Tibial nerve (tissue), 3 donors: ENCODE measurements at regions not wholly inside any gene's neighbourhood (a gene's known extent, or its start where the extent isn't known, plus 50 kb on each side); places are given as distances from the start of the nearest gene placed in this dataset.

Experiments
- POLR2A ChIP-seq, 2 donors: fragments of 450-650 bp; IDR thresholded peaks; one replicate each; pipeline ENCODE4 v1.6.1; 2017; ENCODE audit warnings: antibody characterized with exemption in 2 of 2, mild to moderate bottlenecking in 2 of 2, moderate library complexity in 2 of 2
- TF ChIP-seq, protein P1 (sequence below), 5 experiments: fragments of 200-600 bp in 3 of 5; fragments of 450-650 bp in 2 of 5; sonication (generic) in 3 of 5; IDR thresholded peaks; one replicate each; pipeline ENCODE4 v1.5.1; 2016 to 2019; ENCODE audit warnings: antibody characterized with exemption in 5 of 5, mild to moderate bottlenecking in 3 of 5, moderate library complexity in 2 of 5

GRCh38 chr3:3532508-3532907, 266.7 kb upstream of the LRRN1 start:
- TF ChIP-seq, protein P1, sequence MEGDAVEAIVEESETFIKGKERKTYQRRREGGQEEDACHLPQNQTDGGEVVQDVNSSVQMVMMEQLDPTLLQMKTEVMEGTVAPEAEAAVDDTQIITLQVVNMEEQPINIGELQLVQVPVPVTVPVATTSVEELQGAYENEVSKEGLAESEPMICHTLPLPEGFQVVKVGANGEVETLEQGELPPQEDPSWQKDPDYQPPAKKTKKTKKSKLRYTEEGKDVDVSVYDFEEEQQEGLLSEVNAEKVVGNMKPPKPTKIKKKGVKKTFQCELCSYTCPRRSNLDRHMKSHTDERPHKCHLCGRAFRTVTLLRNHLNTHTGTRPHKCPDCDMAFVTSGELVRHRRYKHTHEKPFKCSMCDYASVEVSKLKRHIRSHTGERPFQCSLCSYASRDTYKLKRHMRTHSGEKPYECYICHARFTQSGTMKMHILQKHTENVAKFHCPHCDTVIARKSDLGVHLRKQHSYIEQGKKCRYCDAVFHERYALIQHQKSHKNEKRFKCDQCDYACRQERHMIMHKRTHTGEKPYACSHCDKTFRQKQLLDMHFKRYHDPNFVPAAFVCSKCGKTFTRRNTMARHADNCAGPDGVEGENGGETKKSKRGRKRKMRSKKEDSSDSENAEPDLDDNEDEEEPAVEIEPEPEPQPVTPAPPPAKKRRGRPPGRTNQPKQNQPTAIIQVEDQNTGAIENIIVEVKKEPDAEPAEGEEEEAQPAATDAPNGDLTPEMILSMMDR (IDR thresholded peaks at IDR 0.05): no peak
- no peak for TF ChIP-seq POLR2A (IDR thresholded peaks at IDR 0.05)
